Progenitor cell of endocrine pancreas (in vitro differentiated cells): ENCODE measurements at regions not wholly inside any gene's neighbourhood (a gene's known extent, or its start where the extent isn't known, plus 50 kb on each side); places are given as distances from the start of the nearest gene placed in this dataset.

ENCODE experiments used
- DNase-seq: peaks from one replicate; pipeline ENCODE4 v3.0.0; 2021; ENCODE audit warnings: low spot score; ENCODE audit not compliant: unreplicated experiment
- H3K27ac Mint-ChIP-seq: 2 replicates; pipeline ENCODE4 v1.8.0; 2021; ENCODE audit warnings: mild to moderate bottlenecking, moderate library complexity, mixed read lengths
- H3K27me3 Mint-ChIP-seq: 2 replicates; pipeline ENCODE4 v1.8.0; 2021; ENCODE audit warnings: mixed read lengths
- H3K36me3 Mint-ChIP-seq: 2 replicates; pipeline ENCODE4 v1.8.0; 2022; ENCODE audit warnings: mixed read lengths; ENCODE audit not compliant: insufficient read depth
- H3K4me1 Mint-ChIP-seq: 2 replicates; pipeline ENCODE4 v1.8.0; 2021; ENCODE audit warnings: low read depth, mixed read lengths
- H3K4me3 Mint-ChIP-seq: 2 replicates; pipeline ENCODE4 v1.8.0; 2021; ENCODE audit warnings: low read depth, mild to moderate bottlenecking, moderate library complexity, mixed read lengths
- H3K9me3 Mint-ChIP-seq: 2 replicates; pipeline ENCODE4 v1.8.0; 2021; ENCODE audit warnings: low read depth, mixed read lengths
- TF ChIP-seq, protein P1 (sequence below): fragments of 200-600 bp; sonication (generic); IDR thresholded peaks from one replicate; pipeline ENCODE4 v1.5.0; 2021; ENCODE audit warnings: antibody characterized with exemption, mild to moderate bottlenecking; ENCODE audit not compliant: unreplicated experiment

DNA sequence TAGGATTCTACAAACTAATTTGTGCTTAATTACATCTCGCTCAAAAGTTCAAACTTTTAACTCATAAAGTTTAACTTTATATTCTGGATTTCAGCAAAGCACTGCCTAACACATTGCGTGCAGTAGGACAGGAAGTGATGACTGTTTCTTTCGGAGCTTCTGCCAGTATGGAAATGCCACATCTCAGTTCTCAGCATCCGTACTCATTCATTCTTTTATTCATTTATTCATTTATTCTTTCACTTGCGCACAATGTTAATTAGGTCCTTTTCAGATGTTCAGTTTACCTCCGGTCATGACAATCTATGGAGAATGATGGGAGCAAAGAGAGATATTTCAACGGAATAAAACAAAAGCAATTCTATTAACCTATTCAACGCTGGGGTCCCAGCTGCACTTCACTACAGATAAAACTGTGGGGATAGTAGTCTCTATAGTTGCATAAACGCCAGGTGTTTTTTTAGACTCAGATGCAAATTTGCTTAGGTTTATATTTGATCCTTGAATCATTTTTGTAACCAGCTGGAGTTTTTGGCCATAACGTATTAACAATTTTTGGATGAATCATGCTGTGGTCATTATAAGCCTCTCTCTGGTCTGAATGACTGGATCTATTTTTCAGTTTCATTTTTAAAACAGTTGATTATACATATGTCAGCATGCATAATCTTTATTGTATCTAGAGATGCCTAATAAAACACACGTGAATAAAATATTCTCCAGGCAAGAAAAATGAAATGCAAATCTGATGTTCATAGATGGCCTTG is 143.9 kb downstream of the KCNJ2 start:
- Mint-ChIP-seq H3K4me3 (no peak overlapping the region), H3K36me3 (no peaks in the 10 kb centered on the region), H3K4me1 (peaks cover 3% of the 10 kb centered on the region), H3K27me3 (no peaks in the 10 kb centered on the region), H3K9me3 (no peaks in the 10 kb centered on the region), H3K27ac (no peak overlapping the region)
- DNase-seq, result no peak
- TF ChIP-seq, protein P1, sequence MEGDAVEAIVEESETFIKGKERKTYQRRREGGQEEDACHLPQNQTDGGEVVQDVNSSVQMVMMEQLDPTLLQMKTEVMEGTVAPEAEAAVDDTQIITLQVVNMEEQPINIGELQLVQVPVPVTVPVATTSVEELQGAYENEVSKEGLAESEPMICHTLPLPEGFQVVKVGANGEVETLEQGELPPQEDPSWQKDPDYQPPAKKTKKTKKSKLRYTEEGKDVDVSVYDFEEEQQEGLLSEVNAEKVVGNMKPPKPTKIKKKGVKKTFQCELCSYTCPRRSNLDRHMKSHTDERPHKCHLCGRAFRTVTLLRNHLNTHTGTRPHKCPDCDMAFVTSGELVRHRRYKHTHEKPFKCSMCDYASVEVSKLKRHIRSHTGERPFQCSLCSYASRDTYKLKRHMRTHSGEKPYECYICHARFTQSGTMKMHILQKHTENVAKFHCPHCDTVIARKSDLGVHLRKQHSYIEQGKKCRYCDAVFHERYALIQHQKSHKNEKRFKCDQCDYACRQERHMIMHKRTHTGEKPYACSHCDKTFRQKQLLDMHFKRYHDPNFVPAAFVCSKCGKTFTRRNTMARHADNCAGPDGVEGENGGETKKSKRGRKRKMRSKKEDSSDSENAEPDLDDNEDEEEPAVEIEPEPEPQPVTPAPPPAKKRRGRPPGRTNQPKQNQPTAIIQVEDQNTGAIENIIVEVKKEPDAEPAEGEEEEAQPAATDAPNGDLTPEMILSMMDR, result no peak

DNA sequence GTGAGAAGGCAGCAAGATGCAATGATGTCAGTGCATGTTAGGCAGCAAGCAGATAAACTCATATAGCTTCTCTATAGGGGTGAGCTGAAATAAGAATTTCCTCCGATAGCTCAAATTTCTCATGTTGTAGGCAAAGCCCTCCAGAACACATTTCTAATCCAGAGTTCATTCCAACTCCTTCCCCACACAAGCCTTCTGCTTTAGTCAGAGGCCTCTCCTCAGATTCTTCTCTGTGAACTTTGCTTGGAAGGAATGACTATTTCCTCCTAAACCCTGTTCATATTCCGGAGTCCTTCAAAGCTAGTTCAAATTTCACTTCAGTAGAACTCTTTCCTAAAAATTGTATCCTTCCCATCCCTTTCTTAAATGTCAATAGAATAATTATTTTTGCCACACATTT is 144.8 kb downstream of the KCNJ2 start:
- H3K36me3 Mint-ChIP-seq, result no peaks in the 10 kb centered on the region
- H3K9me3 Mint-ChIP-seq, result peaks cover 3% of the 10 kb centered on the region
- no peak overlapping the region for H3K27ac Mint-ChIP-seq
- no peaks in the 10 kb centered on the region for H3K27me3 Mint-ChIP-seq
- TF ChIP-seq, protein P1, result no peak
- H3K4me1 Mint-ChIP-seq, result peaks cover 3% of the 10 kb centered on the region
- no peak for DNase-seq
- H3K4me3 Mint-ChIP-seq, result no peak overlapping the region

DNA sequence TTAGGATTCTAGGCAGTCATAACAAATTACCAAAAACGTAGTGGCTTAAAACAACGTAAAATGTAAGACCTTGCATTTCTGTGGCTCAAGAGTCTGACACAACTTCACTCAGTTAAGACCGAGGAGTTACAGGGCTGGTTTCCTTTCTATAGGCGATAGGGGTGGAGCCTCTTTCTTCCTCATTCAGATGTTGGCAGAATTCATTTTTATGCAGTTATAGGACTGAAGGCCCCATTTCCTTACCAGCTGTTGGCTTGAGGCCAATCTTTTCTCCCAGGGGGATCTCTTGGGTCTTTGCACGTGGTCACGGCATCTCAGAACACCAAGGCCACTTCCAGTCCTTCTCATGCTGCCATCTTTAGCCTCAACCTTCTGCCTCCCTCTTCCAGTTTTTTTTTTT is 145.2 kb downstream of the KCNJ2 start:
- peaks cover 3% of the 10 kb centered on the region for H3K9me3 Mint-ChIP-seq
- H3K27me3 Mint-ChIP-seq, result no peaks in the 10 kb centered on the region
- H3K27ac Mint-ChIP-seq, result no peak overlapping the region
- TF ChIP-seq, protein P1, result no peak
- H3K4me3 Mint-ChIP-seq, result no peak overlapping the region
- DNase-seq, result no peak
- H3K4me1 Mint-ChIP-seq, result peaks cover 3% of the 10 kb centered on the region
- H3K36me3 Mint-ChIP-seq, result no peaks in the 10 kb centered on the region

DNA sequence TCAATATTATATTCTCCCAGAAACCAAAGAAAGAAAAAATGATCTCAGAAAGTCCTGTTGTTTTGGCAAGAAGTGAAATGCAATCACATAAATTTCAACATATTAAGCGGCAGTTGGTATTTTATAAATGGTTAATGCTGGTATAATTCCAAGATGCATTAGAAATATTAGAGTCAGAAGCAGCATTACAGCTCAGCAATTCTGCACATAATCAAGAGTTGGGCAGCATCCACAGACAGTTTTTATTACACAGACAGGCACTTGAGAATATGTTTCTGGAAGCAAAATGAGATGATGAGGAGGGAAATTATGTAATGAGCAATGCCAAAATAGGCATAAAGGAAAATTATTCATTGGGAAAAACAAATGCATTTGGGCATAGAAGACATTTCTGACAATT is 148.1 kb downstream of the KCNJ2 start:
- Mint-ChIP-seq H3K9me3 (peaks cover 3% of the 10 kb centered on the region), H3K36me3 (no peaks in the 10 kb centered on the region), H3K4me1 (peaks cover 2% of the 10 kb centered on the region), H3K27me3 (no peaks in the 10 kb centered on the region), H3K27ac (no peak overlapping the region), H3K4me3 (no peak overlapping the region)
- no peak for DNase-seq
- TF ChIP-seq, protein P1, result no peak

DNA sequence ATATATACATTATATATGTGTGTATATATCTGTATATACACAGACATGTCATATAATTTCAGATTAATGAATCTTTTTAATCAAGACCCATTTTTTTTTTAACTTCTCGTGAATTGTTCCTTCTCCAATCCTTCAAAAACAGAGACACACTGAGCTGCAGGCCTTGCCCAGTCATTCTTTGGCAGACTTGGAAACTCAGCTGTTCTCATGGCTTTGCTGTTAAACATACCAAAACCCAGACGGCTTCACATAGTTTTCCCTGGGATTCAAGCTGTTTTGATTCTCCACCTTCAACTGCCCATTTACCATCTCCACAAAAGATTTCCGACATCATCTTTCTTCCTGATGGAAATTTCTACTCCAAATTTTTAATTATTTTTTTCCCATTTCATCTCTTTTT is 148.7 kb downstream of the KCNJ2 start:
- H3K27me3 Mint-ChIP-seq, result no peaks in the 10 kb centered on the region
- peaks cover 2% of the 10 kb centered on the region for H3K4me1 Mint-ChIP-seq
- no peak overlapping the region for H3K4me3 Mint-ChIP-seq
- peaks cover 3% of the 10 kb centered on the region for H3K9me3 Mint-ChIP-seq
- TF ChIP-seq, protein P1, result no peak
- H3K36me3 Mint-ChIP-seq, result no peaks in the 10 kb centered on the region
- no peak for DNase-seq
- no peak overlapping the region for H3K27ac Mint-ChIP-seq
